Peyer's patch (tissue), 4 donors: ENCODE measurements at regions not wholly inside any gene's neighbourhood (a gene's known extent, or its start where the extent isn't known, plus 50 kb on each side); places are given as distances from the start of the nearest gene placed in this dataset.

Source experiments
- CTCF ChIP-seq, 6 experiments: fragments of 450-650 bp in 4 of 6; fragments of 200-600 bp in 2 of 6; sonication (generic) in 1 of 6; IDR thresholded peaks; one replicate each; pipeline ENCODE4 v1.5.1; 2017 to 2019; ENCODE audit warnings: antibody characterized with exemption in 6 of 6, mild to moderate bottlenecking in 3 of 6, moderate library complexity in 1 of 6
- POLR2A ChIP-seq, 2 donors: fragments of 450-650 bp; IDR thresholded peaks; one replicate each; pipeline ENCODE4 v1.5.1; 2017; ENCODE audit warnings: antibody characterized with exemption in 2 of 2, mild to moderate bottlenecking in 2 of 2, moderate library complexity in 2 of 2

GRCh38 chr14:83101846-83102245 is 1568.2 kb upstream of the SEL1L start:
- TF ChIP-seq CTCF (IDR thresholded peaks at IDR 0.05): no peak
- no peak for TF ChIP-seq POLR2A (IDR thresholded peaks at IDR 0.05)
